Fibroblast of skin of right quadriceps (primary cell): ENCODE measurements at regions not wholly inside any gene's neighbourhood (a gene's known extent, or its start where the extent isn't known, plus 50 kb on each side); places are given as distances from the start of the nearest gene placed in this dataset.

Experiments used
- DNase-seq: peaks from one replicate; pipeline ENCODE4 v3.0.0-alpha.2; 2013

DNA sequence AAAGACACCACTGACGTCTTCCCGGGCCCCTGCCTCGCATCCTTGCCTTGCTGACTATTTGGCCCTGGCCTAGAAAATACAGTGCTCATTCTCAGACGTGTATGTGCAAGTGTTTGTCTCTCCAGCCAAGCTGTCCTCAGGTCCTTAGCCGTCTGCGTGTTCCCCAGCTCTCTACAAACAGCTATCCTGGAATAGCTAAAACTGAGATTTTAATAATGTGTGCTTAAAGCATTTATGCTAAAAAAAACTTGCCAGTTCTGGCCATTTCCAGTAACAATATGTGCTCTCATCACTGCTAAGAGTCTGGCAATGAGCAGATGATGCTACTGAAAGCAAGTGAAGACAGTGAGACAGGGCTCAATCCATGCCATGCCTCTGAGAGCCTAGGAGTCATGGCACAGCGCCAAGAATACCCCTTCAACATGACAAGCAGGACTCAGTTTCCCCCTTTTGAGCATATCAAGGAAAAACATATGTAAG lies 55.7 kb downstream of the IRF2BP2 start:
- DNase-seq: peak; percentile 17

DNA sequence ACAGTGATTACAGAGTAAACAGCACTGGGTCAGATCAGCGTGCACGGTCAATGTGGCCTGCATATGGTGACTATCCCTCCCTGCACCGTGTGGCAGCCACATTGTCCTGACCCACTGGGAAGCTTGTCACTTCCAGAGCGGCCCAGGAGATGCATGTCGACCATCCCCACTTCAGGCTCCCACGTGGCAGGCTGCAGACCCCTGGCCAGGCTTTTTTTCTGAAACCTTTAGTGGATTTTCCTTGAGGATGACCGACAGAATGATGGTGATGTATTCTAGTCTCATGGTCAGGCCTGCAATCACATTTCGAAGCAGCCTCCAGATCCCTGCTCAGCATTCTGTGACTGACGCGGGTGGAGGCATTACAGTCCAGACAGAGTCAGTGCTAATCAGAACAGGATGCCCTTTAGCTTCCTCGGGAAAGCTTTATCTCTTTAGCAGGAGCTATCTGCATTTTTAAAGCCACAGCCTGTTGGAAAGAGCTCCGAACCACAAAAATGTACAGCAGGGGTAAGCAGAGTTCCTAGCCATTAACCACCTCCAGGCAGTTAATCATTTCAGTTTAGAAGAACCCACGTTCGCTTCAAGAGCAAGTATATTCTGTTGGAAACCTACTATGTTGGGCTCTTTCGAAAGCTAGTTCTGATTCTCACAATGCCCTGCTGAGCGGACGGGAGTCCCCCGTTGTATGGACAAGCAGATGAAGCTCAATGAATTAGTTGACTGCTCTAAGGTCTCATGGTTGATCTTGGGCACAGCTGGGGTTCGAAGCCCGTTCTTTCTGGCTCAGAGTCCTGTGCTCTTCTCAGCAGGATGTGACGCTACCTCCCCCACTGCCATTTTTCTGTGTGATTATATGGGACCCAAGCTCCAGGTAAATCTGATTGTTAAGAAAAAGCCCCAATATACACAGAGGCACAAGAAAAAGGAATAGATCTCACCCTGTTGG lies 56.5 kb downstream of the IRF2BP2 start:
- peak; percentile 97 for DNase-seq

DNA sequence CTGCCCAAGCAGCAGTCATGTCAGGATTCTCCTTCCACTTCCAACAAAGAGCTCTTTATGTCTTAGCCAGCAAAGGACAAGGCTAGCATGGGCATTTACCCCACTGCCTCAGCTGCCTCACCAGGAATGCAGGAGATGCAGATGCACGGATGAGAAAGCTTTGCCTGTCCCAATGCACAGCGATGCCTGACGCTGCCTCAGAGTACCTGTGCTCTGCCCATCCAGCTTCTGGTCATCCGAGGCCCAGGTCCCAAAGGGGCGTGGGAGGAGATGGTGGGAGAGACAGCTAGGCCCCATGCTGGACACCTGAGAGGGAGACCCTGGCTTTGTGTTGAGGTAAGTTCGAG lies 59.0 kb downstream of the IRF2BP2 start:
- DNase-seq: no peak

DNA sequence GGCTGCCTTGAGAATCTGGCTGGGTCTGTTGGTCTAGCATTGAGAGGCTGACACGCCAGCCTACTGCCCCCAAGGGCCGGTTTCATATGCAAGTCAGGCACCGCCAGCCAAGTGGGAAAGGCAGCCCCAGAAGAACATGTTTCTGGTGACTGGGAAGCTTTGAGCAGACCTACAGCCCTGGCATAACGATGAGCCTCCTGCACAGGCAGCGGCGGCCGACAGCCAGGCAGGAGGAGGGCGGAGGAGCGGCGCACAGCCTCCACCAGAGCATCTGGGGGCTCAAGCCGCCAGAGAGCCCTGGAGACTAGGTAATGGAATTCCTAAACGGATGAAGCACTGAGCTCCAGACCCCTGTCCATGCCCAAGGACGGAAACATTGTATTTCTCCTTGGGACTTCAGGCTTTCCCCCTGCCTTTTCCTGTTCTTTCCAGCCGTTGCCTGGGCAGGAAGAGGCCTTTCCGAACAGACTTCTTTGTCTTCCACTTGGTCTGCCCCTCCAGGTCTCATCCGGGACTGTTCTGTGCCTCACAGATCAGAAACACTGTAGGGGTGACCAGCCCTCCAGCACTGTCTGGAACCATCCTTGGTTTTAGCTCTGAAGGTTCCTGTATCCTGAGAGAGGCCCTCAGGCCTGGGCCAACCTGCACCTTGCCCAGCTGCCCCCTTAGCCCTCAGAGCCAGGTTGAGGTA lies 59.5 kb downstream of the IRF2BP2 start:
- no peak for DNase-seq

DNA sequence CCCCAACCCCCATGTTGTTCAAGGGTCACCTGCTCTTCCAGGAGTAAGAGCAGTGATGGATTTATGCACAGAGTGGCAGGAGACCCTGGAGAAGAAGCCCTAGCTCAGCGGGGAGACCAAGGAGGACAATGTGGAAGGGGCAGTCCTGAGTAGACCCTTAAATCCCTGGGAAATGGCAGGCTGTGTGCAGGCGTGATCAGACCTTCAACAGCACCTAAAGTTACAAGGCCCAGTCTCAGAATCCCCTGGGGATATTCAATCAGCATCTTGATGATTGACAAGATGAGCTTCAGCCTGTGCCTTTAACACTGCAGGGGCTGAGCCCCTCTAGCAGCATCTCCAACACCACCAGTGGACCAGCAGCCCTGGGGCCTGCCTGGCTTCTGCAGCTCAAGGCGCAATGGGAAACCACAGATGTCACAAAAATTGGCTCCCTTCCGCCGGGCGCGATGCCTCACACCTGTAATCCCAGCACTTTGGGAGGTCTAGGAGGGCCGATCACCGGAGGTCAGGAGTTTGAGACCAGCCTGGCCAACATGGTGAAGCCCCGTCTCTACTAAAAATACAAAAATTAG lies 60.4 kb downstream of the IRF2BP2 start:
- no peak for DNase-seq

DNA sequence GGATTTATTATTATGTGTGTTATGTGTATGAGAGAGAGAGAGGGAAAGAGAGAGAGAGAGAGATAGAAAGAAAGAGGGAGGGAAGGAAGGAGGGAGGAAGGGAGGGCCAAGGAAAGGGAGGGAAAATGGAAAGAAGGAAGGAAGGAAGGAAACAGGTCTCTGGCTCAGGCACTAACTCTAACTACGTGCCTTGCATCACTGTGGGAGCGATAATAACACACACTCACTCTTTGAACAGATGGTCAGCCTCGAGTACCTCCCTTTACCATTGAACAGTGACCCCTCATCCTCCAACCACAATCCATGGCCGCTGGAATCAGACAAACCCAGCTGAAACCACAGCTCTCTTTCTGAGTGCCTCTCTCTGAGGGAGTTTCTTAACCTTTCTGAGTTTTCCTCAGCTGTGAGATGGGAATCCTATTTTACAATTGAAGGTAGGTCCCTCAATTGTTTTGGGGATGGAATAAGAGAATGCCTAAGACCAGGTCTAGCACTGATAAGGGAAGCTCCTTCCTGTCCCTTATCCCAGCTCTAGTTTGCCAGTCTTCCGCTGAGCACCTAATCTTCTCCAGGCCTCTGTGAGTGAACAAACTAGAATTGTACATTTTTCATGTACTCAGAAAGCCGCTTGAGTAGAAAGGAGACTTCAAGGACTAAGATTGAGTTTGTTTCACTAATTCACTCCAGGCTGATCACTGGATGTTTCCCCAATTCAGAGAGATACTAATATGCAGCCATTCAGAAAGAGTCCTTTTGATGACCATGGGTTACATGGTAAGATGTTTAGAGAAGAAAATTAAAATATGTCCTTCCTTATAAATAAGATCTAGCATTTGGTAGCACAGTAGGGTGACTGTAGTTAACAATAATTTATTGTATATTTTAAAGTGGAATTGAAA lies 62.8 kb downstream of the IRF2BP2 start:
- no peak for DNase-seq

DNA sequence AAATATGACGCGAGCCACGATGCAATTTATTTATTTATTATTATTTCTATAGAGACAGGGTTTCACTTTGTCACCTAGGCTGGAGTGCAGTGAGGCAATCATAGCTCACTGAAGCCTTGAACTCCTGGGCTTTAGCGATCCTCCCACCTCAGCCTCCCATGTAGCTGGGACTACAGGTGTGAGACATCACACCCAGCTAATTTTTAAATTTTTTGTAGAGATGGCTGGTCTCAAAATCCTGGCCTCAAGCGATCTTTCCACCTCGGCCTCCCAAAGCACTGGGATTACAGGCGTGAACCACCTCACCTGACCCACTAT lies 63.6 kb downstream of the IRF2BP2 start:
- no peak for DNase-seq

DNA sequence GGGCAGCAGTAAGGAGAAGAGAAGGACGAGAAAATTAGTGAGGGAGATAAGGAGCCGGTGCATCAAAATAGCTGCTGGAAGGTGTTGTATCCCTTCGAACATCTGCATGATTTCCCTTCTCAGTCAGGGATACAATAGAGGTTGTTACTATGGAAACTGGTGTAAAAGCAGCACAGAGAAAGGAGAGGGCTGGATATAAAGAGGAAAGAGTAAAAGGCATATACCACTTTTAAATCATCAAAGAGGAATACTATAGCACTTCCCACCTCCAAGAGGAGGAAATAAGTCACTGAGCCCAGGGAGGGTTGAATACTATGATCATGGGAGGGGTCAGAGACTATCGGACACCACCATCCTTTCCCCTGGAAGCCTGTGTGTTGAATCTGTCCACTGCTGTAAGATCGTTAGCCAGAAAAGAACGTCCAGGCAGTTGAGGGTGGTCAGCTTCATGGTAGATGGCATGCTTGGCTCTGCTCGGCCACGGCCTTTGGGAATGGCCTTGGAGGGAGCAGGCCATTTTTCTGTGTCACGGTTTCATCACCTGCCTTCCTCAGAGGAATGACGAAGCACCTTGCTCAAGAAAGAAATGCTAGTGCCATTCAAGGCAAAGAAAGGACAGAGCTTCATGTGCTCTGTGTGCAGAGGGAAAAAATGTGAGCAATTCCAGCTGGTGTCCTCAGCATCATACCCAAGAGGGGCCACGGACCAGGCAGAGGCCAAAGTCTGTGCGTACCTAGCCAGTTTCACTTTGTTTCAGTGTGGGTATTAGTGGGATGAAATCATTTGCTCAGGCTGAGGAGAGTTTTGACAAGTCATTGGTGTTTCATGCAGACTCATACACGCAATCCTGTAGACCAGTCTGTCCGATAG lies 64.2 kb downstream of the IRF2BP2 start:
- no peak for DNase-seq

DNA sequence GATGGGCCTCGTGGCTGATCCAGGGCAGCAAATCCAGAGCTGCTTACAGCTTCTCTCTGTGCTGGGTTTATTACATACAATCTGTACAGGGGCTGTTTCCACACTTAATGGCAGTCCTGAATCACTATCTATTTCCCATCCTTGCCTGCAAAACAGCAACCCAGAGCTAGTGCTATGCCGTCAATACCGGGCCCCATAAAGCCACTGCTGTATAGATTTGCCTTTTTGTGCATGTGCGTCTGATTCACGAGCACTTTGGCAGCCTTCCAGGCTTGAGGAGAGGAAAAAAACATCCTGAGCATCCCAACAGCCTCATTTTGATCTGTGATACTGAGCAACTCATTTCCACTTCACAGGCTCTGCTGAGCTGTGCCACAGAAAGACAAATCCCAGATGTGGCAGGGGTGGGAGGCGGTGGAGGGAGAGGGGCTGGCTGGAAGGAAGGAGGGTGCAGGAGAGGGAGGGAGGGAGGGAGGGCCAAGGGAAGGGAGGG lies 65.2 kb upstream of the TARBP1 start:
- peak; percentile 99 for DNase-seq

DNA sequence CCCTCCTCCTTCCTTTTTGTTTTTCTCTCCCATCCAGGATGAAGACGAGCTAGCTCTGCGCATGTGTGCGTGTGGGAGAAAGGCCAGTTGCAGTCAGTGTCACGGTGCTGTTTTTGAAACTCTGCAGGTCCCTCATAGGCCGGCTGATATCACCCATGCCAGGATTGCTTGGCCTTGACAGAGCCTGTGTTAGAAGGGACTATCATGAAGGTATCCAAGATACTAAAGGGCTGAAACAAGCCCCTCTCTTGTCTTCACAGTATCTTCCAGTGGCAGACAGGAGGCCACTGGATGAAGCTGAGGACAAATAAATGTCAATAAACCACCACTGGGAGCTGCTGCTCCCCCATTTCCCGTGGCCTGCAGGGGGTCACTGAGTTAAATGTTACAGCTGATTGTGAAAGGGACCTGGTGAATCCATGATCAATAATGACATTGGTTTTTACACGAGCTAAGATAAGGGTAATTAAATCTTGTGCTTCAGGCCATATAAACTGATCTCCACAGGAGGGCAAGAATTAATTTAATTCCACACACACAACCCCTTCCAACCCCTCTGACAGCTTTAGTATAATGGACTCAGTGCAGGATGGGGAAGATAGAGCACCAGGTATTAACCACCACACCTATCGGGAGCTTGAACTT lies 64.6 kb upstream of the TARBP1 start:
- no peak for DNase-seq

DNA sequence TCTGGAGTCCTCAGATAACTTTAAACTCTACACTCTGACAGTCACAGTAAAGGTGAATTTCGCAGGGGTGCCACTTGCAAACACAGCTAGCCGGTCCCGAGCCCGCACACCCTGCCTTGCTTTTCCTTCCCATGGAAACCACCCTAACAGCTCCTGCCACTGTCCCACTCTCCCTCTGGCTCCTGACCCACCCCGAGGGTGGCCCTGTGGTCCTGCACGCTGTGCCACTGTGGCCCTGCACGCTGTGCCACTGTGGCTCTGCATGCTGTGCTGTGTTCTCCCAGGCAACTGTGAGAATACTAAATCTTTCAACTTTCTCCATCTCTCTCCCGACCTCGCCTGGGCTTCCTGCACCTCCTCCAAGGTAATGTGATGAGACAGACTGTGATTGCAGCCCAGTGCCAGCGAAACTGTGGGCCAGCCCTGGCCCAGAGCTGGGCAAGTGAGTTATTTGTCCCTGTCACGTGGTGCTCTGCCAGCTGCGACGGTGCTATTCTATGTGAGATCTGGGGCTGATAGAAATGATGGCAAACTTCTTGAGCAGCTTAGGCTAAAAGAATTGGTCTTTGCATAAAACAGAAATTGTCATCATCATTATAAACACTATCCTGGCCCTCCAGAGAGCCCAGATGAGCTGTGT lies 63.4 kb upstream of the TARBP1 start:
- no peak for DNase-seq

DNA sequence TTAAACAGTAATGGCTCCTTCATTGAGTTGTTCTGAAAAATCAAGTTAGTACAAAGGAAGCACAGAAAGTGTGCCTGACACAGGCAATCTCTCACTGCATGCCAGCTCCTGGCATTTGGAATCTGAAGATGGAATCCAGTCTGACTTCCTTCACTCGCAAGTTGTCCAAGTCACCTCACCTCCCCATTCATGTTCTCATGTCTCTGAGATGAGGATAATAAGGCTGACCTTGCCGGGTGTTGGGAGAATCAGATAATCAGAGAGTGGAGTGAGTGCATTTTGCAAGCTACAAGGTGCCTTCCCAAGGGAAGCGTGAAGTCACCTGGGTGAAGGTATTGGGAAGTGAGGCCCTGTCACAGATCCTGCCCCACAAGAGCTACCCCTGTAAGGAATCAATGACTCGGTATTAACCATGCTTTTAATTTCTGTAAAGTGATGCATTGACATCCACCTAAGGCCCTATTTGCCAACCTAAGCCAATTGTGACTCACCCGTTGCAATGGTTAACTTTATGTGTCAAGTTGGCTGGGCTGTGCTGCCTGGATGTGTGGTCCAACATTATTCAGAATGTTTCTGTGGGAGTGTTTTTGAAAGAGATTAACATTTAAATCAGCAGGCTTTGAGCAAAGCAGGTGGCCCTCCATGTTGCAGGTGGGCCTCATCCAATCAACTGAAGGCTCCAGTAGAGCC lies 62.5 kb upstream of the TARBP1 start:
- peak; percentile 62 for DNase-seq

DNA sequence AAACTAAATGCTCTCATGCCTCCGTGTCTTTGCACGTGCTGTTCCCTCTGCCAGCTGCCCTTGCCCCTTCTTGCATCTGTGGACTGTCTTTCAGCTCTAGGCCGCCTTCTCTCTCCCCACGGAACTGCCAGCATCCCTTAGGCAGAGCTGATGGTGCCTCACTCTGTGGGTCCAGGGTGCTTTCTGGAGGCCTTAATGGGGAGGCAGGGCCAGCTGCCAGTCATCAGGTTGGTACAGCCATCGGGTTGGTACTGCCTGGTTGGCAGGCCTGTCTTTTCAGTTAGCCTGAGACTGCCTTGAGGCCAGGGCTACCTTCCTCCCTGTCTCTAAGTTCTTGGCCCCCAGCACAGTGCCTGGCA lies 61.4 kb upstream of the TARBP1 start:
- DNase-seq: no peak

DNA sequence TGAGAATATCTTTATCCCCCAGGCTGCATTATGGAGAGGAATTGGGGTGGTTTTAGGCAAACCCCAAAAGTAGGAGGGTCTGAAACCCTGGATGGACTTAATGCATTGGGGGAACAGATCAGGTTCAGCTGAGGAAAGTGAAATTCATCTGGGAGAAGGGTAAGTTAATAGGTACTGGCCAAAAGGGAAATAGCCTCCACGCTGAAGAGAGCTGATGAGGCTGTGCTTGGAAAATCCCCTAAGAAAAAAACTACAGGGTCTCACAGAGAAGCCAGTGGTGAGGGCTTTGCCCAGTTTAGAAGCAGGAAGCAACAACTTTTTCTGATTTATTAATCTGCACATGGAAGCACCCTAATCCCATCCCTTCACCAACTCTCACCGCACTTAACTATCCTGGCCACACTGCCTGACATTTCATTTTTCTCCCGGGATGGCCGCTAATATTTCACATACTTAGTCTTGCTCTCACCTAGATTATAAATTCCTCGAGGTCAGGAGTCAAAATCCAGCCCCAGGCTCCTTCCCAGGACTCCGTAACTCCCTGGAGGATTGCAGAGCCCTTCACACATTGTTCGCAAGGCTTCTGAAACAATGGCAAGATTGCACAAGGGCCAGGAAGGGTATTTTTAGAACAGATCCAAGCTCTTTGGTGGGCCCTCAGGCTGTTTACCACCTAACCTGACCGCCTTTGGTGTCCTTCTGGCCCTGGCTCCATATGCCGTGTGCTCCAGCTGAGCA lies 60.9 kb upstream of the TARBP1 start:
- no peak for DNase-seq

DNA sequence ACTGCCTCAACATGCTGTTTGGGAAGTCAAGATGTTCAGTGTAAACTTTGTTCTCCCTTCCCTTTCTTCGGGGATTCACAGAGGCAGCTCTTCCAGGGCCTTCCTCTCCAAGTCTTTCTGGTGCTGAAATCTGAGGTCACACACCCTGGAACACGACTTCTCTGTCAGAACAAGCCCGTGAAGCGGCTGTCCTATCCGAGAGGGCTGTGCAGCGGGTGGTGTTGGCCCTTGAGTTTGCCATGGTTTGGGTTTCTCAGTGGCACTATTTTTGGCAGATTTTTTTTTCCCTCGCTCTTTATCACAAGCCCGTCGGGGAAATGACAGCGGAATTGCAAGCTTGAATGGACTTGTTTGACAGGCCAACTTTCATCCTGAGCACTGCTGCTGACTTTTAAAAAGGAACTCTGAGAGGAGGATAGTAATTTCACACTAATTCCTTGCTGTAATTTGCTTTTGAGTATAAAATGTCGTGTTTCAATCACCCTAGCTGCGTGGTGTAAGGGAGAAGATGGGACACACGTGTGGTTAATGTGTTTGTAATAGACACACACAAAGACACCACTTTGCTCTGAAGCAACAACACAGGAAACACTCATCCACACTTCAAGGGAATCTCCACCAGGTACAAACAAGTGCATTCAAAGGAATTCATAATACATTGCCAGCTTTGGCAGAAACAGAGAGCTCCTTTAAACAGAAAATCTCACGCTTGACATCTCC lies 60.1 kb upstream of the TARBP1 start:
- DNase-seq: no peak

DNA sequence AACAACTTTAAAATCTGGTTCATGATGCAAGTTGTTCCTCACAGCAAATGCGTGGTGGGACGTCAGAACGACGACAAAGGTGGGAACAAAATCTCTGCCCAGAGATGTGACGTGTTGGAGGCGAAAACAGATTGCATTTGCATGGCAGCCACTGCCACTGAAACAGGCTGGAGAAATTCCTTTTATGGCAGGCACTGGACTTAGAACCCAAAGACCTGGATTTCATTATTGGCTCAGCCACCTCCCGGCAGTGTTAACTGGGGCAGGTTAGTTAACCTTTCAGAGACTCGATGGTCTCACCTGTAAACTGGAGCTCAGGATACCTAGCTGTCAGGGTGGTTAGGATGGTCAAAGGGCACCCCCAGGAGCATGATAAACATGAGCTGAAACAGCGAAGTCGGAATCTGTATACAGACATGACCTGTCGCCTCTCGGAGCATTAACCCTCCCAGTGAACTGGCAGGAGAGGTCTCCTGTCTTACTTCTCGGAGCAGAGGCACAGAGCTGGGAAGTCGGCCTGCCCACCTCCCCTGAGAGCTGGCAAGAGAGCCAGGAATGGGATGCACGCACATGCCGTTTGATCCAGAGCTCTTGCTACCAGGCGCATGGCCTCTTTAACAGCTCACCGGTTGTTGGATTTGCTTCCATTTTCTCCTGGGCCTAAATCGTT lies 59.2 kb upstream of the TARBP1 start:
- no peak for DNase-seq

DNA sequence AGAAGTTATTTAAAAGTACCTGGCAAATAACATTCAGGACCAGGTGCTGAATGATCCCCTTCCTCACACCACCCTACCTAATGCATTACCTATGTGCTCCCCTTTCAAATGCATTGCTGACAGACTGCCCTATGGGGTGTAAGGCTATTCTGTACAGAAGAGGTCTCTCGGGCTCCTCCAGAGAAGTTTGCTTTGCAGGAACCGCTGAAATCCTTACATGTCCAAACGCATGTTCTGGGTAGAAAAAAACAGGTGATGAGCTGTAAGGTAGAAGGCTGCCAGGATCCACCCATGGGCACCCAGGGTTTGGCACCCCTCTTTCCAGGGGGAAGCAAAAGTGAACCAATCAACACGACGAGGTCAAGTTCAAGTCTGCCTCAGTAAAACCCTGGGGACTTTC lies 58.3 kb upstream of the TARBP1 start:
- no peak for DNase-seq

DNA sequence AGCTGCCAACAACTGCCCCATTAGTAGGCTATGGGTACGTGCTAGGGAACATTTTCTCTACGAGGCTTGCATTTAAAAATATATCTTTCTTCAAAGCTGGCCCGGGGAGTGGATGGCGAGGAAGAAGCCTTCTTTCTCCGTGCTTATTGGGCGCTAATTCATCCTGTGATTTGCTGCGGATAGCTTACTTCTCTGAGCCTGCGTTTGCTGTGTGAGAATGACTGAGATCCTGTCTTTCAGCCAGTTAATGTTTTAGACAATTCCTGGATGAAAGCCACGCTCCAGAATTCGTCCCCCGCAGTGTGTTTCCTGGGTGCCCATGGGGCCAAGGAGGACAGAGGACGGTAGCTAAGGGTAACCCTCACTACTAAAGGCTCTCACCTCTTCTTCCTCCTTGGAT lies 57.8 kb upstream of the TARBP1 start:
- DNase-seq: no peak
